Liver (tissue), 3 donors: ENCODE measurements at regions not wholly inside any gene's neighbourhood (a gene's known extent, or its start where the extent isn't known, plus 50 kb on each side); places are given as distances from the start of the nearest gene placed in this dataset.

Source experiments
- CTCF ChIP-seq: fragments of 150-350 bp; IDR thresholded peaks from 2 replicates; pipeline ENCODE4 v1.5.1; 2017; ENCODE audit warnings: improper control_type of control experiment, low read depth, low read length; ENCODE audit not compliant: missing input control
- FOXA2 ChIP-seq: IDR thresholded peaks from 2 replicates; pipeline ENCODE4 v1.6.1; 2016; ENCODE audit warnings: antibody characterized with exemption
- JUND ChIP-seq, 2 donors: IDR thresholded peaks; 2 replicates each; pipeline ENCODE4 v1.6.1; 2016; ENCODE audit warnings: antibody characterized with exemption in 2 of 2
- RAD21 ChIP-seq, 2 donors: IDR thresholded peaks; 2 replicates each; pipeline ENCODE4 v1.6.1; 2016; ENCODE audit warnings: antibody characterized with exemption in 2 of 2, mild to moderate bottlenecking in 2 of 2
- TAF1 ChIP-seq: conservative IDR thresholded peaks from 2 replicates; pipeline ENCODE4 v1.6.1; 2016; ENCODE audit warnings: antibody characterized with exemption, mild to moderate bottlenecking
- TF ChIP-seq, protein P1 (sequence below): IDR thresholded peaks from 2 replicates; pipeline ENCODE4 v1.6.1; 2016; ENCODE audit warnings: antibody characterized with exemption, mild to moderate bottlenecking
- TF ChIP-seq, protein P2 (sequence below): IDR thresholded peaks from 2 replicates; pipeline ENCODE4 v1.6.1; 2016; ENCODE audit warnings: antibody characterized with exemption
- donor health status: healthy.
- donor health status: healthy.

- TF ChIP-seq CTCF (no peak), FOXA2 (no peak), TAF1 (no peak), JUND (IDR thresholded peaks at IDR 0.05) (no peak), RAD21 (IDR thresholded peaks at IDR 0.05) (no peak)
- TF ChIP-seq, protein P1, sequence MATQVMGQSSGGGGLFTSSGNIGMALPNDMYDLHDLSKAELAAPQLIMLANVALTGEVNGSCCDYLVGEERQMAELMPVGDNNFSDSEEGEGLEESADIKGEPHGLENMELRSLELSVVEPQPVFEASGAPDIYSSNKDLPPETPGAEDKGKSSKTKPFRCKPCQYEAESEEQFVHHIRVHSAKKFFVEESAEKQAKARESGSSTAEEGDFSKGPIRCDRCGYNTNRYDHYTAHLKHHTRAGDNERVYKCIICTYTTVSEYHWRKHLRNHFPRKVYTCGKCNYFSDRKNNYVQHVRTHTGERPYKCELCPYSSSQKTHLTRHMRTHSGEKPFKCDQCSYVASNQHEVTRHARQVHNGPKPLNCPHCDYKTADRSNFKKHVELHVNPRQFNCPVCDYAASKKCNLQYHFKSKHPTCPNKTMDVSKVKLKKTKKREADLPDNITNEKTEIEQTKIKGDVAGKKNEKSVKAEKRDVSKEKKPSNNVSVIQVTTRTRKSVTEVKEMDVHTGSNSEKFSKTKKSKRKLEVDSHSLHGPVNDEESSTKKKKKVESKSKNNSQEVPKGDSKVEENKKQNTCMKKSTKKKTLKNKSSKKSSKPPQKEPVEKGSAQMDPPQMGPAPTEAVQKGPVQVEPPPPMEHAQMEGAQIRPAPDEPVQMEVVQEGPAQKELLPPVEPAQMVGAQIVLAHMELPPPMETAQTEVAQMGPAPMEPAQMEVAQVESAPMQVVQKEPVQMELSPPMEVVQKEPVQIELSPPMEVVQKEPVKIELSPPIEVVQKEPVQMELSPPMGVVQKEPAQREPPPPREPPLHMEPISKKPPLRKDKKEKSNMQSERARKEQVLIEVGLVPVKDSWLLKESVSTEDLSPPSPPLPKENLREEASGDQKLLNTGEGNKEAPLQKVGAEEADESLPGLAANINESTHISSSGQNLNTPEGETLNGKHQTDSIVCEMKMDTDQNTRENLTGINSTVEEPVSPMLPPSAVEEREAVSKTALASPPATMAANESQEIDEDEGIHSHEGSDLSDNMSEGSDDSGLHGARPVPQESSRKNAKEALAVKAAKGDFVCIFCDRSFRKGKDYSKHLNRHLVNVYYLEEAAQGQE = no peak
- TF ChIP-seq, protein P2, sequence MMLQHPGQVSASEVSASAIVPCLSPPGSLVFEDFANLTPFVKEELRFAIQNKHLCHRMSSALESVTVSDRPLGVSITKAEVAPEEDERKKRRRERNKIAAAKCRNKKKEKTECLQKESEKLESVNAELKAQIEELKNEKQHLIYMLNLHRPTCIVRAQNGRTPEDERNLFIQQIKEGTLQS = no peak
Measured at GRCh38 chr1:195791796-195792195, 816.4 kb downstream of the KCNT2 start.
